ENCODE measurements at regions not wholly inside any gene's neighbourhood (a gene's known extent, or its start where the extent isn't known, plus 50 kb on each side); places are given as distances from the start of the nearest gene placed in this dataset.
"Not testable (repeated sequence)": the region's sequence is repeated elsewhere in the genome, so short reads cannot be mapped to it uniquely, and the experiment has no call there.

- FAIRE-seq (no peak), DNase-seq (no peak)
- Histone ChIP-seq H3K4me1 (ENCODE audit: control insufficient read depth in 3 of 3, insufficient read depth in 2 of 3, low read depth in 1 of 3, low read length in 2 of 3) (no peaks in the 10 kb centered on the region), H3K36me3 (ENCODE audit: control insufficient read depth in 3 of 3, insufficient read depth in 2 of 3, low read depth in 1 of 3, low read length in 3 of 3) (no peaks in the 10 kb centered on the region), H3K27me3 (ENCODE audit: control insufficient read depth in 3 of 3, insufficient read depth in 3 of 3, low read length in 3 of 3) (no peaks in the 10 kb centered on the region), H3K9me3 (ENCODE audit: control insufficient read depth in 2 of 2, insufficient read depth in 1 of 2, low read depth in 1 of 2, low read length in 1 of 2) (no peaks in the 10 kb centered on the region), H3K4me3 (ENCODE audit: low read depth in 1 of 3, low read length in 3 of 3) (no peak overlapping the region), H3K27ac (ENCODE audit: low read depth in 1 of 3, low read length in 2 of 3) (no peak overlapping the region)
- WGBS, 3 donors: 71 to 74% (median 73%) methylated on average over 6 of the region's 6 CpGs
Observed at GRCh38 chr2:145524303-145524702, 1004.4 kb upstream of the ZEB2 start.

- not testable (repeated sequence) for H3K27me3 ChIP-seq (ENCODE audit: control insufficient read depth in 3 of 3, insufficient read depth in 3 of 3, low read length in 3 of 3); H3K4me1 ChIP-seq (ENCODE audit: control insufficient read depth in 3 of 3, insufficient read depth in 2 of 3, low read depth in 1 of 3, low read length in 2 of 3); H3K27ac ChIP-seq (ENCODE audit: low read depth in 1 of 3, low read length in 2 of 3); H3K9me3 ChIP-seq (ENCODE audit: control insufficient read depth in 2 of 2, insufficient read depth in 1 of 2, low read depth in 1 of 2, low read length in 1 of 2); DNase-seq; H3K4me3 ChIP-seq (ENCODE audit: low read depth in 1 of 3, low read length in 3 of 3); H3K36me3 ChIP-seq (ENCODE audit: control insufficient read depth in 3 of 3, insufficient read depth in 2 of 3, low read depth in 1 of 3, low read length in 3 of 3); FAIRE-seq
- WGBS, 3 donors: 88 to 92% (median 92%) methylated on average over 5 of the region's 5 CpGs
Observed at GRCh38 chr2:145519254-145519653, 999.3 kb upstream of the ZEB2 start.

GRCh38 chr2:145511946-145512345 is 992.0 kb upstream of the ZEB2 start:
- no peak for FAIRE-seq
- no peak overlapping the region for H3K4me3 ChIP-seq (ENCODE audit: low read depth in 1 of 3, low read length in 3 of 3)
- peaks cover 0 to 4% of the 10 kb centered on the region in 2 donors for H3K9me3 ChIP-seq (ENCODE audit: control insufficient read depth in 2 of 2, insufficient read depth in 1 of 2, low read depth in 1 of 2, low read length in 1 of 2)
- WGBS, 3 donors: 68 to 85% (median 73%) methylated on average over 4 of the region's 4 CpGs
- no peaks in the 10 kb centered on the region for H3K4me1 ChIP-seq (ENCODE audit: control insufficient read depth in 3 of 3, insufficient read depth in 2 of 3, low read depth in 1 of 3, low read length in 2 of 3)
- H3K27me3 ChIP-seq (ENCODE audit: control insufficient read depth in 3 of 3, insufficient read depth in 3 of 3, low read length in 3 of 3): no peaks in the 10 kb centered on the region
- no peaks in the 10 kb centered on the region for H3K36me3 ChIP-seq (ENCODE audit: control insufficient read depth in 3 of 3, insufficient read depth in 2 of 3, low read depth in 1 of 3, low read length in 3 of 3)
- no peak overlapping the region for H3K27ac ChIP-seq (ENCODE audit: low read depth in 1 of 3, low read length in 2 of 3)
- no peak for DNase-seq

- Histone ChIP-seq H3K27ac (ENCODE audit: low read depth in 1 of 3, low read length in 2 of 3) (no peak overlapping the region), H3K4me1 (ENCODE audit: control insufficient read depth in 3 of 3, insufficient read depth in 2 of 3, low read depth in 1 of 3, low read length in 2 of 3) (no peaks in the 10 kb centered on the region), H3K9me3 (ENCODE audit: control insufficient read depth in 2 of 2, insufficient read depth in 1 of 2, low read depth in 1 of 2, low read length in 1 of 2) (no peaks in the 10 kb centered on the region), H3K36me3 (ENCODE audit: control insufficient read depth in 3 of 3, insufficient read depth in 2 of 3, low read depth in 1 of 3, low read length in 3 of 3) (no peaks in the 10 kb centered on the region), H3K27me3 (ENCODE audit: control insufficient read depth in 3 of 3, insufficient read depth in 3 of 3, low read length in 3 of 3) (no peaks in the 10 kb centered on the region), H3K4me3 (ENCODE audit: low read depth in 1 of 3, low read length in 3 of 3) (no peak overlapping the region)
- DNase-seq: no peak
- 37 to 54% (median 41%) methylated on average over 3 of the region's 3 CpGs for WGBS, 3 donors
- FAIRE-seq: no peak
Observed at GRCh38 chr2:145503511-145503910, 983.6 kb upstream of the ZEB2 start.

- 83 to 85% (median 83%) methylated on average over 3 of the region's 3 CpGs for WGBS, 3 donors
- Histone ChIP-seq H3K27me3 (ENCODE audit: control insufficient read depth in 3 of 3, insufficient read depth in 3 of 3, low read length in 3 of 3) (no peaks in the 10 kb centered on the region), H3K4me3 (ENCODE audit: low read depth in 1 of 3, low read length in 3 of 3) (no peak overlapping the region), H3K4me1 (ENCODE audit: control insufficient read depth in 3 of 3, insufficient read depth in 2 of 3, low read depth in 1 of 3, low read length in 2 of 3) (no peaks in the 10 kb centered on the region), H3K36me3 (ENCODE audit: control insufficient read depth in 3 of 3, insufficient read depth in 2 of 3, low read depth in 1 of 3, low read length in 3 of 3) (no peaks in the 10 kb centered on the region), H3K9me3 (ENCODE audit: control insufficient read depth in 2 of 2, insufficient read depth in 1 of 2, low read depth in 1 of 2, low read length in 1 of 2) (no peaks in the 10 kb centered on the region), H3K27ac (ENCODE audit: low read depth in 1 of 3, low read length in 2 of 3) (no peak overlapping the region)
- DNase-seq (no peak), FAIRE-seq (no peak)
Observed at GRCh38 chr2:145501920-145502319, 982.0 kb upstream of the ZEB2 start.

GRCh38 chr2:145495590-145495989 is 975.7 kb upstream of the ZEB2 start:
- WGBS, 3 donors: 75 to 89% (median 79%) methylated on average over 3 of the region's 3 CpGs
- H3K4me3 ChIP-seq (ENCODE audit: low read depth in 1 of 3, low read length in 3 of 3): no peak overlapping the region
- H3K9me3 ChIP-seq (ENCODE audit: control insufficient read depth in 2 of 2, insufficient read depth in 1 of 2, low read depth in 1 of 2, low read length in 1 of 2): no peaks in the 10 kb centered on the region
- no peaks in the 10 kb centered on the region for H3K4me1 ChIP-seq (ENCODE audit: control insufficient read depth in 3 of 3, insufficient read depth in 2 of 3, low read depth in 1 of 3, low read length in 2 of 3)
- FAIRE-seq (no peak), DNase-seq (no peak)
- no peaks in the 10 kb centered on the region for H3K27me3 ChIP-seq (ENCODE audit: control insufficient read depth in 3 of 3, insufficient read depth in 3 of 3, low read length in 3 of 3)
- no peak overlapping the region for H3K27ac ChIP-seq (ENCODE audit: low read depth in 1 of 3, low read length in 2 of 3)
- no peaks in the 10 kb centered on the region for H3K36me3 ChIP-seq (ENCODE audit: control insufficient read depth in 3 of 3, insufficient read depth in 2 of 3, low read depth in 1 of 3, low read length in 3 of 3)

- Histone ChIP-seq H3K36me3 (ENCODE audit: control insufficient read depth in 3 of 3, insufficient read depth in 2 of 3, low read depth in 1 of 3, low read length in 3 of 3) (no peaks in the 10 kb centered on the region), H3K4me3 (ENCODE audit: low read depth in 1 of 3, low read length in 3 of 3) (no peak overlapping the region), H3K27me3 (ENCODE audit: control insufficient read depth in 3 of 3, insufficient read depth in 3 of 3, low read length in 3 of 3) (no peaks in the 10 kb centered on the region), H3K27ac (ENCODE audit: low read depth in 1 of 3, low read length in 2 of 3) (no peak overlapping the region), H3K4me1 (ENCODE audit: control insufficient read depth in 3 of 3, insufficient read depth in 2 of 3, low read depth in 1 of 3, low read length in 2 of 3) (no peaks in the 10 kb centered on the region), H3K9me3 (ENCODE audit: control insufficient read depth in 2 of 2, insufficient read depth in 1 of 2, low read depth in 1 of 2, low read length in 1 of 2) (no peaks in the 10 kb centered on the region)
- 68 to 86% (median 71%) methylated on average over 1 of the region's 1 CpG for WGBS, 3 donors
- DNase-seq: no peak
- no peak for FAIRE-seq
Observed at GRCh38 chr2:145494441-145494840, 974.5 kb upstream of the ZEB2 start.

- no peak for DNase-seq
- no peak overlapping the region for H3K27ac ChIP-seq (ENCODE audit: low read depth in 1 of 3, low read length in 2 of 3)
- no peaks in the 10 kb centered on the region for H3K27me3 ChIP-seq (ENCODE audit: control insufficient read depth in 3 of 3, insufficient read depth in 3 of 3, low read length in 3 of 3)
- no peaks in the 10 kb centered on the region for H3K36me3 ChIP-seq (ENCODE audit: control insufficient read depth in 3 of 3, insufficient read depth in 2 of 3, low read depth in 1 of 3, low read length in 3 of 3)
- FAIRE-seq: no peak
- H3K9me3 ChIP-seq (ENCODE audit: control insufficient read depth in 2 of 2, insufficient read depth in 1 of 2, low read depth in 1 of 2, low read length in 1 of 2): no peaks in the 10 kb centered on the region
- H3K4me3 ChIP-seq (ENCODE audit: low read depth in 1 of 3, low read length in 3 of 3): no peak overlapping the region
- 87 to 96% (median 90%) methylated on average over 3 of the region's 3 CpGs for WGBS, 3 donors
- no peaks in the 10 kb centered on the region for H3K4me1 ChIP-seq (ENCODE audit: control insufficient read depth in 3 of 3, insufficient read depth in 2 of 3, low read depth in 1 of 3, low read length in 2 of 3)
Observed at GRCh38 chr2:145488571-145488970, 968.7 kb upstream of the ZEB2 start.

- Histone ChIP-seq H3K27ac (ENCODE audit: low read depth in 1 of 3, low read length in 2 of 3) (no peak overlapping the region), H3K9me3 (ENCODE audit: control insufficient read depth in 2 of 2, insufficient read depth in 1 of 2, low read depth in 1 of 2, low read length in 1 of 2) (no peaks in the 10 kb centered on the region), H3K4me3 (ENCODE audit: low read depth in 1 of 3, low read length in 3 of 3) (no peak overlapping the region), H3K36me3 (ENCODE audit: control insufficient read depth in 3 of 3, insufficient read depth in 2 of 3, low read depth in 1 of 3, low read length in 3 of 3) (no peaks in the 10 kb centered on the region), H3K4me1 (ENCODE audit: control insufficient read depth in 3 of 3, insufficient read depth in 2 of 3, low read depth in 1 of 3, low read length in 2 of 3) (no peaks in the 10 kb centered on the region), H3K27me3 (ENCODE audit: control insufficient read depth in 3 of 3, insufficient read depth in 3 of 3, low read length in 3 of 3) (no peaks in the 10 kb centered on the region)
- DNase-seq (peak in 1 of 2 donors; percentile 1), FAIRE-seq (no peak)
Observed at GRCh38 chr2:145484448-145485097, 964.7 kb upstream of the ZEB2 start.
